NCI-H774 (cell line): ENCODE measurements at regions not wholly inside any gene's neighbourhood (a gene's known extent, or its start where the extent isn't known, plus 50 kb on each side); places are given as distances from the start of the nearest gene placed in this dataset.
"Not testable (repeated sequence)": the region's sequence is repeated elsewhere in the genome, so short reads cannot be mapped to it uniquely, and the experiment has no call there.

Source experiments
- DNase-seq: peaks from one replicate; lab custom pipeline; 2025; lab: John Stamatoyannopoulos, UW

DNA sequence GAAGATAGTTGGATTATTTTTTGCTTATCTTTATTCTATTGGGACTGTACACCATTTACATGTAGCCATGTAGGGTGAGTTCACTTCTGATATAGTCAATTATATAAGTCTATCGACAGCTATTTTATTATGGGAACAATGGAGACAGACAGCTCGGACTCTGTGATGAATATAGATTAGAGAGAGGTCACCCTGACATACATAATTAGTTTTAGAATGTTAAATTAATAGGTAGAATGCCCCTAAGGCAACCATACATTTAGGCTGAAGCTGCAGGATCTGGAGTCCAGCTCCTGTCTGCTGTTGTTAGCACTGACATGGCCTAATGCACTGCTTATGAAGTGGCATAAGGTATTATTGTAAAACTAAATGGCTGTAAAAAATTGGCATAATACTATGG lies 700.8 kb downstream of the MAT2B start:
- DNase-seq, result no peak

DNA sequence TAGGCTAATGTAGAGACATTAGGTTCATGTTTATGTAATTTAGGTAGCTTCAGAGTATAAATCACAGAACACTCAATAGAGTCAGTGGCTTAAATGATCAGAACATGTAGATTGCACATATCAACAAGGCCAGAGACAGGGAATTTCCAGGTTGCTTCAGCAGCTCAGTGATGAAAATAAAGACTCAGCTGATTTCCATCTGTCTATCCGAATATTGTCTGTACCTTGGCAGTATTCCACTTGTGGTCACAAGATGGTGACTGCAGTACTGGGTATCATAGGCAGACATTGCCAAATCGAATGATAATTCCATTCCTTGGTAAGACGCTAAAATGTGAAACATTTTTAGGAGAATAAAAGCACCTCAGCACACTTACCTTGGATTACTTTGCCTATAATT lies 702.2 kb downstream of the MAT2B start:
- no peak for DNase-seq

DNA sequence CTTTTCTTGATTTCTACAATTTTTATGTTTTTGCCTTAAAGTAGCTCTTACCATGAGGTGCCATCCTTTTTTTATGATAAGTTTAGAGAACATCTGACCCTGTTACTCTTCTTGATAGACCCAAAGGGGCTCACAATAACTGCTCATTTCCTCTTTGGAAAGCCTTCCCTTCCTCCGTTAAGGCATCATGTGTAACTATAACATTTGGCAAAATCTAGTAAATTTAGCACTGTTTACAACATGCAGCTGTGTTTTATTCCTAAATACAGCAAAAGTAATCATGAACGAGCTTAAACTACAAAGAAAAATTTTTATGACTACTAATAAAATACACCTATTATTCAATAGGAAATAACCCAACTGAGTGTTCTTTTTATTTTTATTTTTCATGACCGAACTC lies 705.1 kb downstream of the MAT2B start:
- DNase-seq, result no peak

DNA sequence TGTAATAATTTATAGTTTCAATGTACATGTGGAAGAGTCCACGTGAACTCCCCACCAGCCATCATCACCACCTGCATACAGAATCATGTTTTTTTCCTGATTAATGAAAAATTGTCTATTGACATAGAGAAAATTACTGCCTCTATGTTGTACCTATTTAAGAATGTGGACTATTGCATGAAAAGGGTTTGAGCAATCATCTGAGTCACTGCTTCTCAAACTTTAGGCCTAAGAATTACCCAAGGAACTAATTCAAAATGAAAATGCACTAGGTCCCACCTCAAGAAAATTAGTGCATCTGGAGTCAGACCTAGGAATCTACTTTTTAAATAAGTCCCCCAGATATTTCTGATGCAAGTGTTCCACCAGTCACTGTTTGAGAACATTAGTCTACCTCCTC lies 709.3 kb downstream of the MAT2B start:
- no peak for DNase-seq

DNA sequence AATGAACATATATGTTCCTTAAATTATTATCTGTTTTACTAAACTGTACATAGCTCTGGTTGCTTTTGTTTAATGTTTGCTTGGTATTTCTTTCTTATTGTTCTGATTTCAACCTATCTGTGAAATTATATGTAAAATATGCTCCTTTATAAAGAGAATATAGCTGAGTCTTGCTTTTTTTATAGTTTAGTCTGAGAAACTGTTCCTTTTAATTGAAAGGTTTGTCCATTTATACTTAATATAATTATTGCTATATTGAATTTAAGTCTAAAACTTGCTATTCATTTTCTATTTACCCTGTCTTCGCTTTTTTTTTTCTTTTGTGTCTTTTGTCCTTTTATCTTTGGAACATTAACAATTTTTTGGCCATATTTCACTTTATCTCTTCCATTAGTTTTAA lies 712.0 kb downstream of the MAT2B start:
- no peak for DNase-seq

DNA sequence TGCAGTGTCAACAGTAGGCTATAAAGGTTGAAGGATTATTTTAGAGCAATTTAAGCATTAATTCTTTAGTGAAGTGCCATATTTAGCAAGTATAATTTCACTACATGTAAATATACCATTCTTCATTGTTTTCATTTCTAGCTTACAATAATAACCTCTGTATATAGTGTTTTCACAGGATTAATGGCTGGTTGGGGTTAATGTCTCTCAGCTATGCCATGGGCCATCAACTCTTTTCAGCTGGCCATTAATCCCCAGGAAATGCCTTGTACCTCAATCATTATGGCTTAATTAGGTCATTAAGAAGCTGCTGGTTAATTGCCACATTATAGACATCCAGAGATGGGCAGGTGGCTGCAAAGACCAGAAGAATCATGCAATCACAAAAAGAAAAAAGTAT lies 715.1 kb downstream of the MAT2B start:
- peak; percentile 31 for DNase-seq

DNA sequence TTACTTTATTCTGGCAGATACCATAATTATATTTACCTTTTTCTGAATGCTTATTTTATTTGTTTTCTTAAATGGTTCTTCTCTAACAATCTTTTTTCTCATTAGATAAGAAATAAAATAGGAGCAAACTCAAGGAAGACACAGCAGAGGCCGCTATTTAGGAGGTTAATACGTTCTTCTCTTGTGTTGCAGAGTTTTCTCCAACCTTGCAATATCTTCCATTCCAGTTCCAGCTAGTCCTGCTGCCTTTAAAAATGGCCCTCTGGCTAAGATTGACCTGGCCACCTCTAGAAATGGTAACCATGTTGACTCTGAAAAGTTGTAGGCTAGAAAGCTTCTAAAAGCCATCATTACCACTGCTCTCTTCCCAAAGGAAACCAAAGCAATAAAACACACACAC lies 718.8 kb downstream of the MAT2B start:
- DNase-seq, result no peak

DNA sequence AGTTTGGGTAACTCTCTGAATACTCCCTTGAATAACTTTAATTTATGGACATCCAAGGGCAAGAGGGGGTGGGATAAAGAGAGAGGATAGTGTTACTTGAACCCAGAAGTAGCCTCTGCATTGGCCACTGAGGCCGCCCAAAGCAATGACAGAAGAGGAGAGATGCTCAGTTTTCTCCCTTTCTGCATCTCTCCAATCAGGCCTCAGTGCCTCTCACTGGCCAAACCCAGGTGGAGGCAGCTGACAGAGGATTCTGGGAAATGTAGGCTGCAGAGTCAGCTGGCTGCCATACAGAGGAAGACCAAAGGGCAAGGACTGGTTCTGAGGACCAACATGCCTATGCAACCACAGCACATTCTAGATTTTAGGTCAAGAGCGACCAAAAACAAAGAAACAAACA lies 719.4 kb downstream of the MAT2B start:
- DNase-seq, result no peak

DNA sequence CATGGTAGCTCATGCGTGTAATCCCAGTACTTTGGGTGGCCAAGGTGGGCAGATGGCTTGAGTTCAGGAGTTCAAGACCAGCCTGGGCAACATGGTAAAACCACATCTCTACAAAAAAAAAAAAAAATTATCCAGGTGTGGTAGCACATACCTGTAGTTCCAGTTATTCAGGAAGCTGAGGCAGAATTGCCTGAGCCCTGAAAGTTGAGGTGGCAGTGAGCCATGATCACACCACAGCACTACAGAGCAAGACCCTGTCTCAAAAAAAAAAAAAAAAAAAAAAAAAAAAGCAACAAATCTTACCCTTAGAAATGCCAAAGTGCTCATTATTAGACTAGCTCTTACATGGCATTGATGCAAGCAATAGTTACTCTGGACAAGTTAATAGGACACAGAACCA lies 724.9 kb downstream of the MAT2B start:
- no peak for DNase-seq

DNA sequence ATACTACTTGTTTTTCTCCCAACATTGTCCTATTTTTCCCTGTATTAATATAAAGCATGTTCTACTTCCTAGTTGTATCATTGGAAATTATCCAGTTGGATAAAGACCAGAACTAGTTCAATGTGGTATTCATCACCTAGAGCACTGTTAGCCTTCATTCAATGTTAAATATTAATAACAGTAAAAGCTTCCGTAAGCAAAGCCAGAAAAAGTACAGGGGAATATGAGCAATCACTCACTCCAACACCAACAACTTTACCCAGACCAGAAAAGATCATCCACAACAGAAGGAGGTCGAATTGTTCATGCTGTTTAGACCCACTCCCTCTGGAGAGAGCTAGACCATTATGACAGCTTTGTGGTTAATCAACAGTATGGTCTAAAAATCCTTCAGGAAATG lies 728.4 kb downstream of the MAT2B start:
- no peak for DNase-seq

DNA sequence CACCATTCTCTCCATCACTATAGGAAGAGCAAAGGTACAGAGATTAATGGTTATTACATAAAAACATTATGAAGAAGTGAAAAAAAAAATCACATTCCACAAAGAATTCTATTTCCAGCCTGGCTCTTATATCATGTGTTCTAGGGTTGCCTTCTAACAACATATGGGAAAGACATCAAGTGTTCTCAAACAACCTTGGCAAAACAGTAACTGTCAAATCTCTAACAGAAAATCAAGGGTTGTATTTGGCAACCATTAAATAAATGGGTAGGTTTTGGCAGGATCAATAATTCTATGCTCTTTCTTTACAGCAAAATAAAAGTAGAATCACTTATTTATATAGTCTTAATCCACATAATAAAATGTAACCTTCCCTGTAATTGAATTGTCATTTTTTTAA lies 728.9 kb downstream of the MAT2B start:
- DNase-seq, result no peak

DNA sequence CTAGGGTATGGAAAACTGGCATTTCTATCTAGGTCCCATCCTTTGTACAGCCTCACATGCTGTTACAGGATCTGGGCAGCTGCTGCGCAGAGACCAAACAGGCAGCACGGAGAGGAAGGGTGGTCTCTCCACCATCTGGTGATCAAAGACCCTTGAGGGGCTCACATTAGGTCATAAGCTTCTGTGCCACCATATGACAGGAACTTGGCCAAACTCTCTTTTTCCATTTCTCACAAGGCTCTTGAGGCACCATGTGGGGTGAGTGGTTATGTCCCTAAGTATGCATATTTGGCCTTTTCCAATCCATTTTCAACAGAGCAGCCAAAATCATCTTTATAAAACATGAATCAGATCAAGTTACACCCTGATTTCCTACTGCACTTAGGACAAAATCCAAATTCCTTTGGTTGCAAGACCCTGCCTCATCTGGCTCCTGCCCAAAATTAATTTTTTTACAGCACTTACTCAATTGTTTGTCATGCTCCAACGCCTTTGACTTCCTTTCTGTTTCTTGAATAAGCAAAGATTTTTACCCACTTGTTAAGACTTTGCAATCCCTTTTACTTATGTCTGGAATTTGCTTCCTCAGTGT lies 730.0 kb downstream of the MAT2B start:
- no peak for DNase-seq

DNA sequence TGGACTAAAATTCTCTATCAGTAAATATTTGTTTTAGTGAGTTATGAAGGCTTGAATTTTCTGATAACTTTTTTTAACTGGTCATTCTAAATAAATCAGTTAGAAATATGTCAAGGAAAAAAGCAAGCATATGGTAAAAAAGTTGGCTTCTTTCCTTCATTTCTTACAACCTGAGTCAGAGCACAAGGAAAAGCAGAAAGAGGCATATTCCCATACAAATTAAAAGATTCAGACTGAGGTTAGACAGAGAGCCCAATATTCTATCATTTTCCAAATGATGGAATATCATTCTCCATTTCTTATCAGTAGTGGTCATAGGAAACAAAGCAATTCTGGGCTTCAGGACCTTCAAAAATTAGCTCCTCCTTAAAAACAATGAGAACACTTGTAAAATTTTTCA lies 732.1 kb downstream of the MAT2B start:
- no peak for DNase-seq

DNA sequence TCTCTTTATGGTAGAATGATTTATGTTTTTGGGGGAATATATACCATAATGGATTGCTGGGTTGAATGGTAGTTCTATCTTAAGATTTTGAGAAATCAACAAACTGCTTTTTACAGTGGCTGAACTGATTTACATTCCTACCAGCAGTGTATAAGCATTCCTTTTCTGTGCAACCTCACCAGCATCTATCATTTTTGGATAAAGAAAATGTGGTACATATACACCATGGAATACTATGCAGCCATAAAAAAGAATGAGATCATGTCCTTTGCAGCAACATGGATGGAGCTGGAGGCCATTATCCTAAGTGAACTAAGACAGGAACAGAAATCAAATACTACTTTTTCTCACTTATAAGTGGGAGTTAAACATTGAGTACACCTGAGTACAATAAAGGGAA lies 746.4 kb downstream of the MAT2B start:
- DNase-seq, result not testable (repeated sequence)

DNA sequence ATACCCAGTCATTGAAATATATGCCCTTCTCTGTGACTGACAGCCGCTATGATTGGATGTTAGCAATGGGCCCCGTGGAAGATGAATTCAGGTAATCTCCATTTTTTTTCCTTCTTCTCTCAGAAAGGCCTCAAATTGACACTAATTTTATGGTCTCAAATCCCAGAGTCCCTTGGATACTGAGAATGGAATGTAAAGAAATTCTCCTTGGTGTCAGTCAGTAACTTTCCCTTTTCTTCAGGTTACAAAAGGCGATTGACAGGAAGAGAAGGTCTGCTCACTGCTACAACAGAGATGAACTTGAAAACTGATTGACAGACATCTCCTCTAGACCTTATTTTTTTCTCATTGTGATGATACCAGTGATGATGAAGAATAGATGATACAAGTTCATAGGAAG lies 748.3 kb downstream of the MAT2B start:
- no peak for DNase-seq

DNA sequence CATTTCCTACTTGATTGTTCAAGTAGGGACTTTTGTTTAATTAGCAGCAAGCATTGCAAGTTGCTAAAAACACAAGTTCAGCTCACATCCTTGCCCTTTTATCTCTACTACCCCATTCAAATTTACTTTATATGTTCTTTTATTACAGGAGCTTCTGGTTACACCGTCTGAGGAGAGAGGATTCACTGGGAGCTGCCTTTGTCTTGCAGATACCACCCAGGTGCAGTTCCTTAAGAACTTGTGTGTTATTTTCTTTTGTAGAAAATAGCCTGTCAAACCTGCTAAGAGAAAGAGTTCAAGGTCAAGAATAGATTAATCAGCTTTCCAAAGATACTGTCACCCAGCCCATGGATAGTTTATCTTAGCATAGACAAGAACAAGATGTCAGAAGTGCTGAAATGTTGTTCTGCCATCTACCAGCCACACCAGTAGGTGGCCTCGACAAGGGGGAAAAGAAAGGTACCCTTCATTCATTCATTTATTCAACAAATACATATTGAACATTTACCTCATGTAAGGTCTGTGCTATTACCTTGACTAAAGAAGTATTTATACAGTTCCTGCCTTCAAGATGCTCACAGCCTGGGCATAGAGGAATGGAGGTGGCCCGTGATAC lies 750.3 kb downstream of the MAT2B start:
- DNase-seq, result no peak

DNA sequence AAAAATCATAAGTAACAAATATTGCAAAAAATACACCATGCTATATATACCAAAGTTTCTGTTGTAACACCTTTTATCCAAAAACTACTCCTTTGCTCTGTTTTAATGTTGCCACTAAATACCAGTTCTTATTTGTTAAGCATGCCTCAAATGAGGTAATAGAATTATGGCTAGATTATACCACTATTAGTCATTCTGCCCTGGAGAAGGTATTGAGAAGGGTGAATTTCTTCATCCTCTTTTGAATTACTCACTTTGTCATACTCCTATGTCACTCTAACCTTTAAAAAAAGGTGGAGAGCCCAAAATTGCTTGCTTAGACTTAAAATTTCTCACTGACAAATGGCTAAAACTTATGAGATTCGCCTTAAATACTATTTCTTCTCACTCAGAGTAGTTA lies 750.9 kb downstream of the MAT2B start:
- no peak for DNase-seq

DNA sequence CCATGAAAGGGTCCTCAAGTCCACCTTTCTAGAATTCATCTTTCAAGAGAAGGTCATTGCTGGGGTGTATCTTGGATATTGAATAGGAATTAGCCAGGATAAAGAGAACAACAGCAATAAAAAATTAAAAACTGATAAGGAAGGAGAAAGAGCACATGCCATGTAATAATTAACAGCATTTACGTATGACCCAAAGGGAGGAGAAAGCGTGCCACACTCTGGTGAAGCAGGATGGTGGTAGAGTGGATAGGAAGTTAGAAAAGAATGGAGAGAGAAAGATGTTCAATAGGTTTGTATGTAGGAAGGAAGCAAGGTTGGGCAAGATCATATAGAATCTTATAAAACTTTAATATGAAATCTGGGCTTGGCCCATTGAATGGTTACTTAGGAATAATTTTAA lies 751.5 kb downstream of the MAT2B start:
- no peak for DNase-seq

DNA sequence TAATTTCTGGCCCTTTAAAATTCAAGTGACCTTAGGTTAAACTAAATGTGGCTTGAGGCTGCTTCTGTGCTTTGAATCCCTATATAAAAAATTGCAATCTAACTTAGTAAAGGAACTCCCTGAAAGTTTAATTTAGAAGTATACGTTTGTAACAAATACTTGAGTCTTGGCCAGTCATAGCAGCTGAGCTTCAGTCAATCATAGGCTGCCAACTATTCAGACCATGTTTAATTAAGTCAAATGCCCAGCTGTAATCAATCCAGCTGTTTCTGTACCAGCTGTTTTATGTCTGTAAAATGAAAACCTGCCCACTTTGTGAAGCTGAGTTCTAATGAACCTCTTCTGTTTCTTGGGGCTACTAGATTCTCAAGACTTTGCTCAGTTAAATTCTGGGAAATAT lies 760.1 kb downstream of the MAT2B start:
- DNase-seq, result no peak

DNA sequence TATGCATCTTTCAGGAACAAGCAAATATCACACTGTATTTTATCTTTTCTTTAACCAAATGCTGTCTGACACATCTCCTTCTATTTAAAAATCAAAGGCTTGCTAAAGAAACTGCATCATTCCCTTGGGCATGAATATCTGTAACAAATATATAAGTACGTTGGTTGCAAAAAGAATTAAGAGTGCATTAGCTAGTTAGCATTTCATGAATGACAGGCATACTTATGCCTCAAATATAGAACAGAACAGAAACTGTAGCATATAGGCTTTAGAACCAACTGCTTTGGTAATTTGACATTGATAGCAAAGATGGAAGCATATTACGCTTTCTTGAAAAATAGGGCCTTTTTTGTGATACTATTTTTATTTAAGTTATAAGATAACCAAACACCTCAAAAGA lies 761.2 kb downstream of the MAT2B start:
- no peak for DNase-seq

DNA sequence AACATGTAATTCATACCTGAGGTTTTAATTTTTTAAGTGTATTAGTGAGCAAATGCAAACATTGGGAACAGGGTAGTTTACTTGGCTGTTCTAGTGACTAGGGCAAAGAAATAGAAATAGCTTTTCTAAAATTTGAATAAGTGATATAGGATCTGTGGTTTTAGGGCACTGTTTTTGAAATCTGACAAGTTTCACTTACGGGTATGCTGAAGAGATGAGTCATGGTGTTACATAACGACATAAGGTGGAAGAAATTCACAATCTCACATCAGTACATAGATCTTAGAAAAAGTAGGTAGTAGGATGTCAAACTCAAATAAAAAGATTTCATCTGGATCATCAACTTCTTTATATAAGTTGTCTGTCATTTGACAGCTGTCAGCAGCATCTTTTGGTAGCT lies 772.3 kb downstream of the MAT2B start:
- no peak for DNase-seq

DNA sequence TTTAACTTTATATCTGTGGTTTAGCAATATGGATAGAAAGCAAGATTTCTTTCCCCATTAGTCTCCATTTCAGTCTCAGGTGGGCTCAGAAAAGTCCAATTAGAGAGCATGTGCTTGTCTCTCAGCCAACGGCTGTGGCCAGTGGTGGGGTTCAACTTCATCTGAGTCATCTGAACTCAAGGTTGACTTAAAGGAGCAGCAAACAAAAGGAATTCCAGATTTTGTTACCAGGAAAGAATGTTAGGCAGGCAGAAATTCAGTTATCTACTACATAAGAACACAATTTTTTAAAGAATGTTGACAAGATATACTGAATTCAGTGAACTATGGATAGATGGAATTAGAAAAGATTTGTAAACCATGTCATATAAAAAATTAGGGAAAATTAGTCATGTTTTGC lies 784.1 kb downstream of the MAT2B start:
- DNase-seq, result no peak

DNA sequence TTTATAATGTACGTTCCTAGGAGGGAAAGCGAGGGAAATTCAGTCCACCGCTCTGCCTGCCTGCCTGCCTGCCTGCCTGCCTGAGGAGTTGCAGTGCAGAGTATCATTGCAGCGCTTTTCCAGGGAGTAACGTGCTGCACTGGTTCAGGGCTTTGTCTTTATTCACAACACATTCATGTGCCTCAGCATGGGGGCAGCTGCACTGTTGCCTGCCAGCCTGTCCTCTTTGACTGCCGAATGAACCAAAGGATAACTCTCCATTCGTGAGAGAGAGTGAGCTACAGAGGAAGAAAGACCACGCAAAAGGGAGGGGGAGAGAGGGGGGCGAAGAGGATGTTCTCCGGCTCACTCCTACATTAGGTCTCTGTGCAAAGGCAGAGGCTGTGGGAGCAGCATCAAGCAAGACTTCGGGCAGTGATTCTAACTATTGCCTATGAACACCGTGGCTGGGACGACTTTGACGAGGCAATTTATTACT lies 791.2 kb downstream of the MAT2B start:
- no peak for DNase-seq

DNA sequence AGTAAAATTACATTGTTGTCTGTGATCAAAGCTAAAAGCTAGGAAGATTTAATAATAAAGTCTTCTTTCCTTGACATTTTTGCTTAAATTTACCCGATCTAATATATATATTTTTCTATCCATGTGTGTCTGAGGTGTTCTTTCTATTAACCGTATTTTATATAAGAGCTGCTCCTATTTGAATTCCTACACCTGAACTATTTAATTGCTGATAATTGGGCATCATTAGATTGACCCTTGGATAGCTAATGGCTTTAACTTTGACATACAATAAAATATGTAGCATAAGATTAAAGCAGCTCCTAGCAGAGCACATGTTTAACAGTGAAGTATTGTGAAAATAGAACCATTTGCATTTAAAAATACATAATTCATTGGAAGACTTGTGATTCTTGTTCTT lies 792.7 kb downstream of the MAT2B start:
- DNase-seq, result no peak
